Transverse colon (tissue), 4 donors: ENCODE measurements at regions not wholly inside any gene's neighbourhood (a gene's known extent, or its start where the extent isn't known, plus 50 kb on each side); places are given as distances from the start of the nearest gene placed in this dataset.

ENCODE experiments used
- DNase-seq: peaks from one replicate; pipeline ENCODE4 v3.0.0-alpha.2; 2019
- H3K27ac ChIP-seq, 4 donors: fragments of 200-600 bp; sonication (generic); 2 replicates each; pipeline ENCODE4 v1.5.1; 2016 to 2018; ENCODE audit warnings: inconsistent platforms in 4 of 4
- H3K27me3 ChIP-seq: fragments of 200-600 bp; sonication (generic); 2 replicates; pipeline ENCODE4 v1.5.1; 2017; ENCODE audit warnings: inconsistent platforms
- H3K36me3 ChIP-seq, 4 donors: fragments of 200-600 bp; sonication (generic); 2 replicates each; pipeline ENCODE4 v1.5.1; 2017 to 2019; ENCODE audit warnings: inconsistent platforms in 4 of 4
- H3K4me1 ChIP-seq, 4 donors: fragments of 200-600 bp; sonication (generic); 2 replicates each; pipeline ENCODE4 v1.5.1; 2017 to 2020; ENCODE audit warnings: inconsistent platforms in 4 of 4
- H3K4me3 ChIP-seq, 4 donors: fragments of 200-600 bp; sonication (generic); 1 replicate in 1 of 4; 2 replicates in 3 of 4; pipeline versions ENCODE4 v1.5.1 to v1.6.1; 2017 to 2019; ENCODE audit warnings: inconsistent platforms in 4 of 4
- H3K9me3 ChIP-seq, 2 donors: fragments of 200-600 bp; sonication (generic); 2 replicates each; pipeline ENCODE4 v1.5.1; 2017 to 2019; ENCODE audit warnings: inconsistent platforms in 2 of 2
- EP300 ChIP-seq: sonication (generic); formaldehyde crosslinking; IDR thresholded peaks from one replicate; pipeline ENCODE4 v1.6.1; 2017; ENCODE audit warnings: antibody characterized with exemption, low read depth
- POLR2A ChIP-seq: fragments of 450-650 bp; IDR thresholded peaks from one replicate; pipeline ENCODE4 v1.6.1; 2016; ENCODE audit warnings: antibody characterized with exemption, mild to moderate bottlenecking, moderate library complexity
- POLR2AphosphoS5 ChIP-seq, 3 donors: sonication (generic); formaldehyde crosslinking; IDR thresholded peaks; one replicate each; pipeline ENCODE4 v1.6.1; 2016; ENCODE audit warnings: antibody characterized with exemption in 3 of 3
- WGBS, 2 donors: methylation state at CpG; one replicate each; pipeline ENCODE4 v1.1.5; 2018; ENCODE audit warnings: low coverage in 1 of 2; 5-methylcytosine and 5-hydroxymethylcytosine counted together
- in situ Hi-C, 4 donors: fragments of 200-750 bp; cut with MboI; loops; one replicate each; pipeline versions ENCODE4 v1.15.0 to v1.15.1; 2017; ENCODE audit warnings: low sequenced_read_pairs in 3 of 4, low pct_ligation_motif_present in 1 of 4, low pct_unique_long_range_greater_than_20kb in 1 of 4
- intact Hi-C: fragments of 100-400 bp; cut with DNase I; formaldehyde crosslinking; loops from one replicate; pipeline ENCODE4 v1.15.1; 2023; ENCODE audit warnings: low total_unique reads
- TF ChIP-seq, protein P1 (sequence below), 5 experiments: fragments of 200-600 bp in 3 of 5; fragments of 450-650 bp in 2 of 5; sonication (generic) in 3 of 5; IDR thresholded peaks; 1 replicate in 2 of 5; 2 replicates in 3 of 5; pipeline ENCODE4 v1.5.1; 2016 to 2017; ENCODE audit warnings: antibody characterized with exemption in 5 of 5, inconsistent platforms in 3 of 5, mild to moderate bottlenecking in 2 of 5, moderate library complexity in 1 of 5

DNA sequence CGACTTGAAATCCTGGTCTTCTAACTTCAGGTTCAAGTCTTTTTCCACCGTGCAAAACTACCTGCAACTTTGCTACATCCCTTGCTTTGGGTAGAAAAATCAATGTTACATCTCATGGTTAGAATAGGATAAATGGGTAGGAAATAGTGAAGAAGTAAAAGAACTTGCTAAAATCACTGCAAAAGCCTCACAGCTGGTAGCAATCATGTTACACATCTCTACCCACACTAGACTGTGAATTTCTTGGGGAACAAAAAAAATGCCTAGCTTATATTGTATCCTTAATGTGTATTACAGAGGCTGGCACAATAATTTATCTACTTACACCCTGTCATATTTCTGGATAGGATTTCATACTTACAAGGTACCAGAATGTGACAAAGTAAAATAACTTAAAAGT lies 133.8 kb downstream of the FAM181B start:
- no peaks in the 10 kb centered on the region for H3K9me3 ChIP-seq
- H3K4me3 ChIP-seq = no peak overlapping the region
- H3K4me1 ChIP-seq = no peaks in the 10 kb centered on the region
- intact Hi-C loops = no loop called here
- in situ Hi-C loops = no loop called here
- TF ChIP-seq, protein P1, sequence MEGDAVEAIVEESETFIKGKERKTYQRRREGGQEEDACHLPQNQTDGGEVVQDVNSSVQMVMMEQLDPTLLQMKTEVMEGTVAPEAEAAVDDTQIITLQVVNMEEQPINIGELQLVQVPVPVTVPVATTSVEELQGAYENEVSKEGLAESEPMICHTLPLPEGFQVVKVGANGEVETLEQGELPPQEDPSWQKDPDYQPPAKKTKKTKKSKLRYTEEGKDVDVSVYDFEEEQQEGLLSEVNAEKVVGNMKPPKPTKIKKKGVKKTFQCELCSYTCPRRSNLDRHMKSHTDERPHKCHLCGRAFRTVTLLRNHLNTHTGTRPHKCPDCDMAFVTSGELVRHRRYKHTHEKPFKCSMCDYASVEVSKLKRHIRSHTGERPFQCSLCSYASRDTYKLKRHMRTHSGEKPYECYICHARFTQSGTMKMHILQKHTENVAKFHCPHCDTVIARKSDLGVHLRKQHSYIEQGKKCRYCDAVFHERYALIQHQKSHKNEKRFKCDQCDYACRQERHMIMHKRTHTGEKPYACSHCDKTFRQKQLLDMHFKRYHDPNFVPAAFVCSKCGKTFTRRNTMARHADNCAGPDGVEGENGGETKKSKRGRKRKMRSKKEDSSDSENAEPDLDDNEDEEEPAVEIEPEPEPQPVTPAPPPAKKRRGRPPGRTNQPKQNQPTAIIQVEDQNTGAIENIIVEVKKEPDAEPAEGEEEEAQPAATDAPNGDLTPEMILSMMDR (IDR thresholded peaks at IDR 0.05) = no peak
- TF ChIP-seq EP300 (no peak), POLR2A (no peak), POLR2AphosphoS5 (IDR thresholded peaks at IDR 0.05) (no peak)
- 89 to 96% methylated on average over 2 of the region's 2 CpGs for WGBS, 2 donors
- no peaks in the 10 kb centered on the region for H3K27me3 ChIP-seq
- H3K27ac ChIP-seq = no peak overlapping the region
- no peak for DNase-seq
- no peaks in the 10 kb centered on the region for H3K36me3 ChIP-seq

DNA sequence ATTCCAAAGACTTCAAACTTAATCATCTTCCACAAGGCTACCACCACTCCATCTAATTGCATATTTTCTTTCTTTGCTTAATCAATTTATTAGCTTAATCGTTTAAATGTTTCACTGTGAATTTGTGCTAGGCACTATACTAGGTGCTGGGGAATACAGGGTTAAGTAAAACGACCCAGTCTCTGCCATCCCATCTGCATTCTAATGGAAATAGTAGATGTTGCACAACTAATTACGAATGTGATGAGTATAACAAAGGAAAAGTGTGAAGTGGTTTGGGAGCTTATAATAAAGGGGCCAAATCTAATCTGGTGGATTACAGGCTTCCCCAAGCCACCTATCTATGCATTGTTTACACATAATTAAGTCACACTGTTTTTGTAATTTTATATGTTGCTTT lies 147.1 kb downstream of the FAM181B start:
- intact Hi-C loops = no loop called here
- H3K4me3 ChIP-seq = no peak overlapping the region
- no peaks in the 10 kb centered on the region for H3K27me3 ChIP-seq
- H3K27ac ChIP-seq = no peak overlapping the region
- no peaks in the 10 kb centered on the region for H3K9me3 ChIP-seq
- WGBS, 2 donors = 49 to 54% methylated on average over 3 of the region's 3 CpGs
- in situ Hi-C loops = no loop called here
- H3K4me1 ChIP-seq = no peaks in the 10 kb centered on the region
- TF ChIP-seq EP300 = no peak
- TF ChIP-seq, protein P1 (IDR thresholded peaks at IDR 0.05) = no peak
- DNase-seq = no peak
- no peaks in the 10 kb centered on the region for H3K36me3 ChIP-seq

DNA sequence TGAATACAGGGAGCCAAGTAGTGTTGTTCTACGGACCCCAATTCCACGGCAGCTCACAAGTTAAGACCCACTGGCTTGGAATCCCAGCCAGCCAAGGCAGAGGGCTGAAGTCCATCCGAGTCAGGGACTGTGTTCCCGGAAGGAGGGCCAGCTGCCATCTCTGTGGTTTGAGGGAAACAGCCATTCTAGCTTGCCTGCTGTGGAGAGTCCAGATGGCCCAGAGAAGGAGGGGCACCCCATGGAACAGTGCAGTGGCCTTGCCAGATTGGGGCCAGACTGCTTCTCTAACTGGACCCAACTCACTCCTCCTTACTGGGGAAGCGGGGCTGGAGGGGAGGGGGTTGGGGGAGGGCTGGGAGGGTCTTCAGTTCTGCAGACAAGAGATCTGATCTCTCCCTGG lies 156.4 kb downstream of the FAM181B start:
- Histone ChIP-seq H3K4me3 (no peak overlapping the region), H3K27me3 (no peaks in the 10 kb centered on the region), H3K4me1 (no peaks in the 10 kb centered on the region), H3K36me3 (no peaks in the 10 kb centered on the region), H3K9me3 (no peaks in the 10 kb centered on the region), H3K27ac (no peak overlapping the region)
- intact Hi-C loops (no loop called here), in situ Hi-C loops (no loop called here)
- no peak for DNase-seq
- no peak for TF ChIP-seq POLR2AphosphoS5 (IDR thresholded peaks at IDR 0.05)
- TF ChIP-seq, protein P1 (IDR thresholded peaks at IDR 0.05) = no peak
- TF ChIP-seq EP300 = no peak
- TF ChIP-seq POLR2A = no peak
- WGBS, 2 donors = 68 to 70% methylated on average over 2 to 5 of the region's 5 CpGs

DNA sequence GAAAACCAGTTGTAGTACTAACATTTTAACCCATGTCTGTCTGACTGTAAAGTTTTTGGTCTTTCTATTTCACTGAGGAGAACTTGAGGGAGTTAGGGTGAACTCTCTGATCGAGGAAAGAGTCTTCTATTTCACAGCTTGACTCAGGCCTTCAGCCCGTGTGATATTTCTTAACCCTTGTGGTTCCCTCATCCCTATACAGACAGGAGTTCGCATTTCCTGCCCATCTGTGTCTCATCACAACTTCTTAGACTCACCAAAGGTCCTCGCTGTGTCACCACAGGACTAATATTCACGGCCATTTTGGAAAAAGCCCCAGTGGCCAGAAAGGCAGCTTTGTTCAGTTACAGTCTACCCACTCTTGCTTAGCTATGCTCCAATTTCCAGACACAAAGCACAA lies 172.8 kb downstream of the FAM181B start:
- intact Hi-C loops (no loop called here), in situ Hi-C loops (no loop called here)
- no peak for TF ChIP-seq POLR2A
- TF ChIP-seq, protein P1 (IDR thresholded peaks at IDR 0.05) = no peak
- no peak for TF ChIP-seq EP300
- TF ChIP-seq POLR2AphosphoS5 (IDR thresholded peaks at IDR 0.05) = no peak
- no peak overlapping the region for H3K27ac ChIP-seq
- H3K36me3 ChIP-seq = no peaks in the 10 kb centered on the region
- WGBS, 2 donors = 46 to 54% methylated on average over 4 to 5 of the region's 5 CpGs
- H3K4me3 ChIP-seq = no peak overlapping the region
- no peaks in the 10 kb centered on the region for H3K4me1 ChIP-seq
- no peak for DNase-seq
- no peaks in the 10 kb centered on the region for H3K9me3 ChIP-seq
- no peaks in the 10 kb centered on the region for H3K27me3 ChIP-seq
